H9 (cell line): ENCODE measurements at regions not wholly inside any gene's neighbourhood (a gene's known extent, or its start where the extent isn't known, plus 50 kb on each side); places are given as distances from the start of the nearest gene placed in this dataset.

Experiments
- DNase-seq: peaks from one replicate; pipeline ENCODE4 v3.0.0-alpha.2; 2017
- H2AFZ ChIP-seq: one replicate; pipeline ENCODE4 v1.6.1; 2013; ENCODE audit warnings: mild to moderate bottlenecking, low read length, control low read depth, moderate library complexity
- H2AK5ac ChIP-seq: 2 replicates; pipeline ENCODE4 v1.6.1; 2013; ENCODE audit warnings: low read length, control low read depth, mixed read lengths; ENCODE audit not compliant: insufficient read length
- H2BK120ac ChIP-seq: one replicate; pipeline ENCODE4 v1.6.1; 2013; ENCODE audit warnings: low read depth, mild to moderate bottlenecking, low read length, control low read depth, inconsistent platforms; ENCODE audit not compliant: poor library complexity, severe bottlenecking
- H2BK12ac ChIP-seq: 2 replicates; pipeline ENCODE4 v1.6.1; 2013; ENCODE audit warnings: low read length, control low read depth, mixed read lengths, low read depth; ENCODE audit not compliant: insufficient read length
- H2BK15ac ChIP-seq: 2 replicates; pipeline ENCODE4 v1.6.1; 2013; ENCODE audit warnings: low read depth, low read length, control low read depth
- H2BK20ac ChIP-seq: one replicate; pipeline ENCODE4 v1.6.1; 2013; ENCODE audit warnings: low read depth, mild to moderate bottlenecking, low read length, control low read depth, inconsistent platforms; ENCODE audit not compliant: poor library complexity, severe bottlenecking
- H2BK5ac ChIP-seq: 2 replicates; pipeline ENCODE4 v1.6.1; 2013; ENCODE audit warnings: low read length, control low read depth, mixed read lengths; ENCODE audit not compliant: insufficient read length
- H3K14ac ChIP-seq: 2 replicates; pipeline ENCODE4 v1.6.1; 2013; ENCODE audit warnings: low read length, control low read depth; ENCODE audit not compliant: insufficient read depth
- H3K18ac ChIP-seq: 2 replicates; pipeline ENCODE4 v1.6.1; 2013; ENCODE audit warnings: low read depth, mild to moderate bottlenecking, mixed read lengths, low read length, control low read depth; ENCODE audit not compliant: insufficient read length
- H3K23ac ChIP-seq: 2 replicates; pipeline ENCODE4 v1.6.1; 2013; ENCODE audit warnings: low read length, control low read depth, mixed read lengths, low read depth; ENCODE audit not compliant: insufficient read length
- H3K23me2 ChIP-seq: 2 replicates; pipeline ENCODE4 v1.6.1; 2013; ENCODE audit warnings: low read depth, mild to moderate bottlenecking, mixed read lengths, low read length, control low read depth; ENCODE audit not compliant: insufficient read length, poor library complexity, severe bottlenecking
- H3K27ac ChIP-seq: 2 replicates; pipeline ENCODE4 v1.5.1; 2013; ENCODE audit warnings: low read length, control low read depth, mixed read lengths, low read depth; ENCODE audit not compliant: insufficient read length
- H3K27me3 ChIP-seq: 2 replicates; pipeline ENCODE4 v1.6.1; 2013; ENCODE audit warnings: low read length, control low read depth, inconsistent platforms; ENCODE audit not compliant: insufficient read depth
- H3K4ac ChIP-seq: 2 replicates; pipeline ENCODE4 v1.6.1; 2013; ENCODE audit warnings: low read depth, mild to moderate bottlenecking, control low read depth, inconsistent platforms, low read length, moderate library complexity
- H3K4me1 ChIP-seq: 2 replicates; pipeline ENCODE4 v1.6.1; 2013; ENCODE audit warnings: low read length, control low read depth, inconsistent platforms; ENCODE audit not compliant: insufficient read depth
- H3K4me2 ChIP-seq: 2 replicates; pipeline ENCODE4 v1.6.1; 2013; ENCODE audit warnings: low read length, control low read depth, mixed read lengths; ENCODE audit not compliant: insufficient read length, insufficient read depth
- H3K56ac ChIP-seq: 2 replicates; pipeline ENCODE4 v1.6.1; 2013; ENCODE audit warnings: low read depth, mild to moderate bottlenecking, mixed read lengths, low read length, control low read depth; ENCODE audit not compliant: insufficient read length
- H3K79me1 ChIP-seq: 2 replicates; pipeline ENCODE4 v1.6.1; 2013; ENCODE audit warnings: low read depth, mild to moderate bottlenecking, moderate library complexity, low read length, control low read depth, inconsistent platforms; ENCODE audit not compliant: insufficient read depth, poor library complexity, severe bottlenecking
- H3K79me2 ChIP-seq: 2 replicates; pipeline ENCODE4 v1.6.1; 2013; ENCODE audit warnings: low read length, control low read depth, inconsistent platforms; ENCODE audit not compliant: insufficient read depth
- H3K9ac ChIP-seq: 2 replicates; pipeline ENCODE4 v1.6.1; 2013; ENCODE audit warnings: low read length, control low read depth, mixed read lengths; ENCODE audit not compliant: insufficient read length; ENCODE audit errors: extremely low read depth
- H3K9me3 ChIP-seq: one replicate; pipeline ENCODE4 v1.6.1; 2013; ENCODE audit warnings: low read depth, low read length, inconsistent platforms; ENCODE audit not compliant: control insufficient read depth
- H3T11ph ChIP-seq: one replicate; pipeline ENCODE4 v1.6.1; 2013; ENCODE audit warnings: mild to moderate bottlenecking, low read length, control low read depth, inconsistent platforms
- H4K20me1 ChIP-seq: one replicate; pipeline ENCODE4 v1.6.1; 2013; ENCODE audit not compliant: control insufficient read depth, insufficient read length, insufficient read depth
- H4K5ac ChIP-seq: 2 replicates; pipeline ENCODE4 v1.6.1; 2013; ENCODE audit warnings: low read depth, mild to moderate bottlenecking, mixed read lengths, low read length, control low read depth; ENCODE audit not compliant: insufficient read length
- H4K8ac ChIP-seq: replicated peaks from 2 replicates; pipeline ENCODE4 v1.6.1; 2013; ENCODE audit warnings: low read length, control low read depth, mixed read lengths, low read depth; ENCODE audit not compliant: insufficient read length
- H4K91ac ChIP-seq: 2 replicates; pipeline ENCODE4 v1.6.1; 2013; ENCODE audit warnings: low read depth, mild to moderate bottlenecking, moderate library complexity, mixed read lengths, low read length, control low read depth; ENCODE audit not compliant: insufficient read length
- H3K27ac Mint-ChIP-seq, 3 experiments: 2 replicates in 2 of 3; 3 replicates in 1 of 3; pipeline ENCODE4 v1.8.0; 2020 to 2021; ENCODE audit warnings: mixed read lengths in 3 of 3, mild to moderate bottlenecking in 1 of 3, moderate library complexity in 1 of 3
- H3K27me3 Mint-ChIP-seq: 2 replicates; pipeline ENCODE4 v1.8.0; 2021; ENCODE audit warnings: low read depth, mild to moderate bottlenecking, moderate library complexity, mixed read lengths
- H3K36me3 Mint-ChIP-seq, 3 experiments: 2 replicates in 2 of 3; 3 replicates in 1 of 3; pipeline ENCODE4 v1.8.0; 2020 to 2021; ENCODE audit warnings: low read depth in 3 of 3, mixed read lengths in 3 of 3; ENCODE audit not compliant: insufficient read depth in 1 of 3
- H3K4me1 Mint-ChIP-seq, 2 experiments: 2 replicates each; pipeline ENCODE4 v1.8.0; 2020; ENCODE audit warnings: mixed read lengths in 2 of 2
- H3K4me3 Mint-ChIP-seq, 2 experiments: 2 replicates in 1 of 2; 3 replicates in 1 of 2; pipeline ENCODE4 v1.8.0; 2020 to 2021; ENCODE audit warnings: mild to moderate bottlenecking in 2 of 2, mixed read lengths in 2 of 2, moderate library complexity in 1 of 2
- H3K9me3 Mint-ChIP-seq, 2 experiments: 2 replicates in 1 of 2; 3 replicates in 1 of 2; pipeline ENCODE4 v1.8.0; 2020; ENCODE audit warnings: mild to moderate bottlenecking in 2 of 2, mixed read lengths in 2 of 2, moderate library complexity in 1 of 2
- CTCF ChIP-seq: fragments of 200-600 bp; sonication (generic); conservative IDR thresholded peaks from 3 replicates; pipeline ENCODE4 v1.8.0; 2021; ENCODE audit warnings: antibody characterized with exemption, mild to moderate bottlenecking
- WGBS: extraction: QIAGEN DNeasy Blood & Tissue Kit; methylation state at CpG from one replicate; pipeline ENCODE4 v1.1.7; 2013; ENCODE audit warnings: missing lambda C conversion rate, low lambda C conversion rate, mixed read lengths; ENCODE audit not compliant: insufficient read length; ENCODE audit errors: extremely low coverage; 5-methylcytosine and 5-hydroxymethylcytosine counted together

- no peaks in the 10 kb centered on the region for H4K20me1 ChIP-seq
- TF ChIP-seq CTCF = no peak
- no peaks in the 10 kb centered on the region; the same call in 1 of the 2 replicates for H3K79me2 ChIP-seq
- no peak overlapping the region for H2BK20ac ChIP-seq
- H2BK15ac ChIP-seq = no peak overlapping the region
- H2AK5ac ChIP-seq = no peak overlapping the region
- Mint-ChIP-seq H3K27ac (no peak overlapping the region), H3K36me3 (no peaks in the 10 kb centered on the region), H3K4me1 (no peaks in the 10 kb centered on the region), H3K4me3 (no peak overlapping the region), H3K9me3 (no peaks in the 10 kb centered on the region), H3K27me3 (no peaks in the 10 kb centered on the region)
- no peaks in the 10 kb centered on the region for H3K23me2 ChIP-seq
- no peaks in the 10 kb centered on the region for H3K4me1 ChIP-seq
- H3K56ac ChIP-seq = no peak overlapping the region
- no peak overlapping the region for H3K4me2 ChIP-seq
- no CpG with 5 or more reads among the region's 2 CpGs for WGBS
- H4K91ac ChIP-seq = no peak overlapping the region
- H3K27me3 ChIP-seq = no peaks in the 10 kb centered on the region
- no peak overlapping the region for H2BK120ac ChIP-seq
- H3K27ac ChIP-seq = no peak overlapping the region
- no peak overlapping the region for H2AFZ ChIP-seq
- H4K8ac ChIP-seq = no peak overlapping the region
- no peak overlapping the region for H3K14ac ChIP-seq
- no peaks in the 10 kb centered on the region for H3K79me1 ChIP-seq
- no peak overlapping the region for H3T11ph ChIP-seq
- H3K23ac ChIP-seq = no peak overlapping the region
- no peak overlapping the region for H3K9ac ChIP-seq
- no peak overlapping the region for H3K18ac ChIP-seq
- H3K4ac ChIP-seq = no peak overlapping the region
- no peak overlapping the region for H2BK5ac ChIP-seq
- DNase-seq = no peak
- H2BK12ac ChIP-seq = no peak overlapping the region
- H4K5ac ChIP-seq = no peak overlapping the region
- no peaks in the 10 kb centered on the region for H3K9me3 ChIP-seq
These were observed 349.6 kb downstream of the ZIC1 start for GRCh38 chr3:147758771-147759170.
